ENCODE measurements at regions not wholly inside any gene's neighbourhood (a gene's known extent, or its start where the extent isn't known, plus 50 kb on each side); places are given as distances from the start of the nearest gene placed in this dataset.
A peak's percentile ranks its signal among the peaks of the same experiment; 100 is the strongest.

GRCh38 chr13:105412171-105412570, 1123.3 kb downstream of the EFNB2 start:
- no peak for DNase-seq (ENCODE audit: low read depth)

DNA sequence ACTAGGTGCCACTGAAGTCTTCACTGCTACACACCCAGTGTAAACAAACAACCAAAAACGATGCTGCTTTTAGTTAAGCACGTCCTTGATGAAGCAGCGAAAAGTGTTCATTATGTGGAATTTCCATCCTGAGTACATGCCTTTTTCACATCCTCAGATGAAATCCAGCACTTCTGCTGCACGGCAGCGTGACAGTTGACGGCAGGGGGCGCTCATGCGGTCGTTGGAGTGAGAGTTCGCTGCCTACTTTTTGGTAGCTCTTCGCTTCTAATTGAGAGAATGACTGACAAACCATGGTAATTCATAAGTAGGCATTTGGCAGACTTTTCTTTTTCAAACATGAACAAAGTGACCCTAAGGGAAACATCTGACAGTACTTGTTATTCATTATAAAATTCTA, 1124.9 kb downstream of the EFNB2 start:
- peak; percentile 69 for DNase-seq (ENCODE audit: low read depth)

DNA sequence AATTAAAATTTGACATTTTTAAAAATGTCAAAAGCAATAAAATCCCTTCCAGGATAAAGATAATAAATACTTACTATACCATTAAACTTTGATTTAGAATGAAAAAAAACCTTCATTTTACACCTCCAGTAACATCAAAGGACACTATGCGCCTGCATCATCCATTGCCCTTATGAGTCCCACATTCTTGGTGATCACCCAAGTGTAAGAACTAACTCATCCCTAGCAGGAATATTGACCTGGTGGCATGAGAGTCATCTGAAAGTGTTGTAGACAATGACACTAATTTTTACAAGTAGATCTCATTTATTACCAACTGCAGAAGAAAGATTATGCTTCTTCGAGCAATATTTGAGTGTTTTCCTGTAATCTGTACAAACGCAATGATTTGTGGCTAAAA, 1128.9 kb downstream of the EFNB2 start:
- DNase-seq (ENCODE audit: low read depth): no peak

- no peak for DNase-seq (ENCODE audit: low read depth)
Observed at GRCh38 chr13:105403086-105403485, 1132.4 kb downstream of the EFNB2 start.

- DNase-seq (ENCODE audit: low read depth): no peak
Observed at GRCh38 chr13:105395041-105395440, 1140.4 kb downstream of the EFNB2 start.

- no peak for DNase-seq (ENCODE audit: low read depth)
Observed at GRCh38 chr13:105389373-105389772, 1146.1 kb downstream of the EFNB2 start.

DNA sequence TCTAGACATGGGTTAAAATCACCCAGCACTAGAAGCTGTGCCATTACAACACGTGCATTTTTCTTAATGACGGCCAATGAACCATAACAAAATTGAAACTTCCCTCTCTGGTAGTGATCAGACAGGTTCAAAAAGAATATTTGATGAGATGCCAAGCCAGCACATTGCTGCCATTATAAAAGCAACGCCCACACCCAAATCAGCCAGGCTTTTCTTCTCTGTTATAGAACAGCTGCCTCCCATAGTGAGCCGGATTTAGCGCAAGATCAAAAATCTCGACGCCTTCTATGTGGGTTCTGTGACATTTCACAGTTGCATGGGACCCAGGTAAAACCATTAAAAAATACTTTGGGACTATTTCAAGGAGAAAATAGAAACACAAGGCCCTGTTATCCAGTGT, 1158.0 kb downstream of the EFNB2 start:
- DNase-seq (ENCODE audit: low read depth): peak; percentile 19

DNA sequence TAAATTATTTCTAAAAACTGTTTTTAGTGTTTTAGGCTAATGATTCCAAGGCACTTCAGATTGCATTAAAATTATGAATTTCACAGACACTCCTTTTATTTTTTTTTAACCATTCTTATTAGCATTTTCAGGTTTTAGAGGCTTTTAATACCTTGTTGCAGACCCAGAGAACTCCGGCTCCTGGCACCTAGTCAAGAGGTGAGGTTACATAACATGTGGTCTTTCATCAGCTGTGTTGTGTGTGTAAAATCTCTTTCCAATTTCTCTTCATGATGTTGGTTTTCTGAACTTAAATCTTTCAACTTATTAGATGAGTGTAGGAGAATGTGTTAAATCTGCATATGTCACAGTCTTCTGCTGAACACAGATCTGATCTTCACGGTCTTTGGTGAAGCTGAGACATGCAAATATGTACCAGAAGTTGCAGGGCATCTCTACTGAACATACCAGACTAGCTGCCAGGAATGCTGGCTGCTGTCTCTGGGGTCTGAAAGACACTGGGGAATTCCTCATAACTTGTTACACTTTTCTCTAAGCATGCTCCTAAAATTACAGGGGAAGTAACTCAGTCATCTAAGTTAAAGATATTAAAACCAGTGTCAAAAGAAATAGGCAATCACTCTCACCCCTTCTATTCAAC, 1165.3 kb downstream of the EFNB2 start:
- peak; percentile 20 for DNase-seq (ENCODE audit: low read depth)

- no peak for DNase-seq (ENCODE audit: low read depth)
Observed at GRCh38 chr13:105368781-105369180, 1166.7 kb downstream of the EFNB2 start.

DNA sequence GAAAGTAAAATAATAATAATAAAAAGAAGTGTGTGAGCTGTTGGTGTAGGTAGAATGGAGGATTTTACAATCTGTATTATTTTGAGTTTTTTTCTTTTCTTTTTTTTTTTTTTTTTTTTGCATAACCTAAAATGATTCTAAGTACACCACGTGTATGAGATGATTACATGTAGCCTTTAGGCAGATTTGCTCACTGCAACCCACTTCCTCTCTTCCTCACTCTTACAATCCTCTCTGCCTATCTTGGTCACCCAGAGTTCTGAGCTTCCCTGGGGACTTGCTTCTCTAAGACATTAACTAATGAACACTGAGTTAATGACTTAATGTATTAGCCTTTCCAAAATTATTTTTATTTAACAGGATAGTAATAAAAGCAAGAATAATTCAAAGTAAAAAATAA, 1169.6 kb downstream of the EFNB2 start:
- no peak for DNase-seq (ENCODE audit: low read depth)

GRCh38 chr13:105365021-105365550, 1170.4 kb downstream of the EFNB2 start:
- no peak for DNase-seq (ENCODE audit: low read depth)

DNA sequence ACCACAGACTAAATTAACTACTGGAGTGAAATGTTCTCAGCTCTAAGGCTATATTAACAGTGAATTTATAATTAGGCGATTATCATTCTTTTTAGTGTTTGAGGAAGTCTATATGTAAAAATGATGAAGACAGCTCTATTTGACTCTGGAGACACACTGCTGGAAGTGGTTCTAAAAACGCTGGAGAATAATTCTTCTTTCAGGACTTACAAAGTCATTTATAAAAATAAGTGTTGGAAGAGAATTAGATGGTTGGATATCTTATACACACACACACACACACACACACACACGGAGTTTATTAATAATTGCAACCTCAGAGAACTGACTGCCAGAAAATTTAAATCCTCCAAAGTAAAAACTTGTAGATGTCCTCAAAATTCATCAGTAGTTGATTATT, 1171.3 kb downstream of the EFNB2 start:
- no peak for DNase-seq (ENCODE audit: low read depth)

- peak; percentile 12 for DNase-seq (ENCODE audit: low read depth)
Observed at GRCh38 chr13:105363261-105364190, 1171.9 kb downstream of the EFNB2 start.

GRCh38 chr13:105353654-105354053, 1181.8 kb downstream of the EFNB2 start:
- DNase-seq (ENCODE audit: low read depth): no peak

GRCh38 chr13:105349082-105349723, 1186.3 kb downstream of the EFNB2 start:
- DNase-seq (ENCODE audit: low read depth): no peak

- peak; percentile 52 for DNase-seq (ENCODE audit: low read depth)
Observed at GRCh38 chr13:105346141-105346775, 1189.2 kb downstream of the EFNB2 start.

- no peak for DNase-seq (ENCODE audit: low read depth)
Observed at GRCh38 chr13:105345730-105346129, 1189.7 kb downstream of the EFNB2 start.

- no peak for DNase-seq (ENCODE audit: low read depth)
Observed at GRCh38 chr13:105345131-105345530, 1190.3 kb downstream of the EFNB2 start.

- DNase-seq (ENCODE audit: low read depth): no peak
Observed at GRCh38 chr13:105343134-105343806, 1192.2 kb downstream of the EFNB2 start.

DNA sequence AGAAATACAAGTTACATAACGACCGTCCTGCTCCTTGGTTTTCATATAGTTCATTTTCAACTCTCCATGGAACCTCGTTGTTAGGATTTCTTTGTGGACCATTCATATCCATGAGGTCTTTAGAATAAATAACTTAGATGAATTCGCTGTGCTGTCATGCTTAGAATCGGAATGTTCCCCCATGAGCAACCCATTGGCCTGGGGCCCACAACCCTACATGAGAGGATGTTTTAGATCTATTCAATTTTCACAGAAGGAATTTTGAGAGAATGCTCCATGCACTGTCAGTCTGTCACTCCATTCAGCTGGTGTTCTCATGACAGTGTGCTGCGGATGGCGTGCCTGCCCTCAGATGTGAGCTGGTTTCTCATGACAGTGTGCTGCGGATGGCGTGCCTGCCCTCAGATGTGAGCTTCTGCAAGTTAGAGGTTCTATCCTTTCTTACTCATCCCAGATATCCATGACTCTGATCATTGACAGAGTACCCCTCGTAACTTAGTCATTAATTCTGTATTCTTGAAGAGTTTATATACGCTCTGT, 1193.1 kb downstream of the EFNB2 start:
- no peak for DNase-seq (ENCODE audit: low read depth)

- DNase-seq (ENCODE audit: low read depth): no peak
Observed at GRCh38 chr13:105341758-105342157, 1193.7 kb downstream of the EFNB2 start.

Measured in myocyte (in vitro differentiated cells).